Islet of Langerhans (tissue), 1 donor: ENCODE measurements at regions not wholly inside any gene's neighbourhood (a gene's known extent, or its start where the extent isn't known, plus 50 kb on each side); places are given as distances from the start of the nearest gene placed in this dataset.
"Not testable (repeated sequence)": the region's sequence is repeated elsewhere in the genome, so short reads cannot be mapped to it uniquely, and the experiment has no call there.

ENCODE experiments used
- FAIRE-seq: peaks from one replicate; lab custom pipeline; 2011; peaks lifted over from hg19 to GRCh38; lab: Jason Lieb, UNC

GRCh38 chr10:44004913-44005787 lies 356.5 kb upstream of the ZNF32 start:
- FAIRE-seq = no peak

- FAIRE-seq = no peak
These were observed 349.5 kb upstream of the ZNF32 start for GRCh38 chr10:43998021-43998809.

GRCh38 chr10:43997330-43997729 lies 348.6 kb upstream of the ZNF32 start:
- no peak for FAIRE-seq

GRCh38 chr10:43994539-43994938 lies 345.9 kb upstream of the ZNF32 start:
- no peak for FAIRE-seq

- FAIRE-seq = not testable (repeated sequence)
These were observed 344.1 kb upstream of the ZNF32 start for GRCh38 chr10:43992816-43993215.

- FAIRE-seq = no peak
These were observed 337.7 kb upstream of the ZNF32 start for GRCh38 chr10:43986374-43986773.

GRCh38 chr10:43985941-43986340 lies 337.3 kb upstream of the ZNF32 start:
- no peak for FAIRE-seq

- no peak for FAIRE-seq
These were observed 335.2 kb upstream of the ZNF32 start for GRCh38 chr10:43983856-43984271.

- FAIRE-seq = no peak
These were observed 334.7 kb upstream of the ZNF32 start for GRCh38 chr10:43983405-43983804.

GRCh38 chr10:43982250-43982649 lies 333.6 kb upstream of the ZNF32 start:
- no peak for FAIRE-seq

- no peak for FAIRE-seq
These were observed 333.0 kb upstream of the ZNF32 start for GRCh38 chr10:43981696-43982095.

GRCh38 chr10:43981232-43981631 lies 332.6 kb upstream of the ZNF32 start:
- FAIRE-seq = no peak

- FAIRE-seq = no peak
These were observed 332.0 kb upstream of the ZNF32 start for GRCh38 chr10:43980715-43981114.

GRCh38 chr10:43980313-43980712 lies 331.6 kb upstream of the ZNF32 start:
- FAIRE-seq = no peak

GRCh38 chr10:43979551-43979950 lies 330.9 kb upstream of the ZNF32 start:
- FAIRE-seq = no peak

GRCh38 chr10:43978936-43979335 lies 330.3 kb upstream of the ZNF32 start:
- FAIRE-seq = no peak

GRCh38 chr10:43978091-43978490 lies 329.4 kb upstream of the ZNF32 start:
- no peak for FAIRE-seq

- FAIRE-seq = no peak
These were observed 327.6 kb upstream of the ZNF32 start for GRCh38 chr10:43976292-43976691.

- no peak for FAIRE-seq
These were observed 325.1 kb upstream of the ZNF32 start for GRCh38 chr10:43973801-43974200.

- FAIRE-seq = no peak
These were observed 324.4 kb upstream of the ZNF32 start for GRCh38 chr10:43972976-43973647.

- FAIRE-seq = no peak
These were observed 323.3 kb upstream of the ZNF32 start for GRCh38 chr10:43971981-43972380.

GRCh38 chr10:43971306-43971705 lies 322.6 kb upstream of the ZNF32 start:
- FAIRE-seq = no peak

GRCh38 chr10:43970717-43971116 lies 322.0 kb upstream of the ZNF32 start:
- FAIRE-seq = no peak
